Esophagus mucosa (tissue), 1 donor: ENCODE measurements at regions not wholly inside any gene's neighbourhood (a gene's known extent, or its start where the extent isn't known, plus 50 kb on each side); places are given as distances from the start of the nearest gene placed in this dataset.

Experiments used
- ATAC-seq: fragments of 200-7000 bp; cut with Tn5 transposase; one replicate; pipeline ENCODE4 v1.9.1; 2020
- donor health status: DM: yes; HTN: yes; CAD: no.

DNA sequence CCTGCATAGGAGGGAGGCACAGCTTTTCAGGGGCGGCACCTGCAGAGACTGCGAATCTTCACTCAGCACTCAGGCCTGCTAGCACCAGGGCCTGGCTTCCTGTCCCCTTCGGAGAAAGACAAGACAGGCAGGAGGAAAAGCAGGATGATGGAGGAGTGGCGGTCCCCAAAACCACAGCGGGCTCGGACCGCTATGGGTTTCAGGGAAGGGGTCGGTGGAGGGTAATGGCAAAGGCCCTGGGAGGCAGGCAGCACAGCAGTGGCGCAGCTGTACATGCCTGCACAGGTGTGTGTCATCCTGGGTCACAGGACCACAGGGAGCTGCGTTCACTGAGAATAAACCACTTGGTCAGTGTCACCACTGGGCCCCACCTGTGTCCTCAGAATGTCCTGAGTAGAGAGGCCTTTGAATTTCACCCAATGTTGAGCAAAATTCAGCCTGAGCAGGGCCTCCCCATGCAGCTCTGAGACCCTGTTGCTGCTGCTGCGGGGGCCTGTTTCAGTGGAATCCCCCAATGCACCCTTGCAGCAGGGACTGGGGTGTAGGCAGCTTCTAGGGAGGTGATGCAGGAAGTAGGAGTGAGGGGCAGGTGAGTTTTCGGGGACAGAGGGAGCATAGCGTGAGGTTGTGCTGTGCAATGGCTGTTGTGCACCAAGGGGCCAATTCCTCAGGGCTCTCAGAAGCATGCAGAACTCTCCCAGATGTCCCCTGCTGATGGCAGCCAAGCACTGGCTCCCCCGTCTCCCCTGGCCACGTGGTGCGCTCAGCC is 90.6 kb upstream of the PPP2R2D start:
- ATAC-seq: no peak

DNA sequence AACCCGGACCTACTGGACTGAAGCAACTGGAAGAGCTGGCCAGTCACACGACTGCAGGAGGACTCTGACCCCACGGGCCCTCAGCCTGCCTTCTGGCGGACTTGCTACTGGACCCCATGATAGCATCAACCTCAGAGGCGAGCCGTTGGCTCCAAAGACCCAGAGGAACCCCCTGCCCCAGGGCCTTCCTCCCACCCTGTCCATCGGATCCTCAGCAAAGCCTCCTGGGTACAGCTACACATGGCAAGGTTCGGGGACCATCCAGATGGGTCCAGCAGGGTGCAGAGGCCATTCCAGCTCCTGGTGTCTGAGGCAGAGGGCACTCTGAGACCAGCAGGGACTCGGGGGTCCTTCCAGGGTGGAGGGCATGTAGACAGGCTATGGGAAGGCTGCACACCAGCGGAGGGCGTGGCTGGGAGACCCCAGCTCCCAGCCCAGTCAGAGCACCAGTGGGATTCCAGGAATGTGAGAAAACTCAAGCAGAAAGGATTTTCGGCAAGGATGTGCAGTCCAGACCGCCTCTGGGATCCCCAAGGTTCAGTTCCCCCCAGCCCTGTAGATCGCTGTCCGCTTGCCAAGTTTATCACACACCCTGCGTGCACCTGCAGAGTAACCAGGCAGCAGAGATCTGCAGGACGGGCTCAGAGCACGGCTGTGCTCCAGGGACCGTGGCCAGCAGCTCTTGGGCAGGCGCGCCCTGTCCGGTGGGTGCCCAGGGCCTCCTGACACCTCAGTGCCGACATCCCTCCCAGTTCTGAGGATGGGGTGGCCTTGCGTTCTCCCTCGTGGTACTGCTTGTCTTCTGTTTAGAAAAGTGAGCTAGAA is 89.8 kb upstream of the PPP2R2D start:
- no peak for ATAC-seq

DNA sequence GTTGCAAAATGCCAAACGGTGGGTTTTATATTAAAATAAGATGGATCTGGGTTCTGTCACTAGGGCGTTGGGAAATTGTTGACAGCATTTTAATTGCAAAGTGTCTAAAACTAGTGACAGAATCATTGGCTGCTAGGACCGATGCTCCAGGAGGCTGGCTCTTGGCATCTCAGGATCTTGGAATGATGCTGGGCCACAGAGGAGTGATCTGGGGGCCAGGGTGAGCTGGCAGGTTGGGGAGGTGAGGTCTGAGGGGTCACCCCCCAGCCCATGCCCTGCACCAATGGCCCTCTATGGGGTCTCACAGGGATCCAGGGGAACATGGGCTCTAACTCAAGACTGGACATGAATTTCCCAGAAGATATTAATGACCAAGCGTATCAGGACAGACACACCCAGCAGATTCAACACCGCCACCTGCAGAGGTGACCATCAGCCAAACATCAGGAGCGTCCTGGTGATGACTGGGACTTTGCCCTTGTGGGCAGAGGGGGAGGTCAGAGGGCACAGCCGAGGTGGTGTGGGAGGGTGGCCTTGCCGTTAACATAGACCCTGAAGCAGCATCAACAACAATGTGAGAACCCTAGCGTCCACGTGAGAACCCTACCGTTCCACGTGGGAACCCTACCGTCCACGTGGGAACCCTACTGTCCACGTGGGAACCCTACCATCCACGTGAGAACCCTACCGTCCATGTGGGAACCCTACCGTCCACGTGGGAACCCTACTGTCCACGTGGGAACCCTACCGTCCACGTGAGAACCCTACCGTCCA is 89.0 kb upstream of the PPP2R2D start:
- no peak for ATAC-seq

DNA sequence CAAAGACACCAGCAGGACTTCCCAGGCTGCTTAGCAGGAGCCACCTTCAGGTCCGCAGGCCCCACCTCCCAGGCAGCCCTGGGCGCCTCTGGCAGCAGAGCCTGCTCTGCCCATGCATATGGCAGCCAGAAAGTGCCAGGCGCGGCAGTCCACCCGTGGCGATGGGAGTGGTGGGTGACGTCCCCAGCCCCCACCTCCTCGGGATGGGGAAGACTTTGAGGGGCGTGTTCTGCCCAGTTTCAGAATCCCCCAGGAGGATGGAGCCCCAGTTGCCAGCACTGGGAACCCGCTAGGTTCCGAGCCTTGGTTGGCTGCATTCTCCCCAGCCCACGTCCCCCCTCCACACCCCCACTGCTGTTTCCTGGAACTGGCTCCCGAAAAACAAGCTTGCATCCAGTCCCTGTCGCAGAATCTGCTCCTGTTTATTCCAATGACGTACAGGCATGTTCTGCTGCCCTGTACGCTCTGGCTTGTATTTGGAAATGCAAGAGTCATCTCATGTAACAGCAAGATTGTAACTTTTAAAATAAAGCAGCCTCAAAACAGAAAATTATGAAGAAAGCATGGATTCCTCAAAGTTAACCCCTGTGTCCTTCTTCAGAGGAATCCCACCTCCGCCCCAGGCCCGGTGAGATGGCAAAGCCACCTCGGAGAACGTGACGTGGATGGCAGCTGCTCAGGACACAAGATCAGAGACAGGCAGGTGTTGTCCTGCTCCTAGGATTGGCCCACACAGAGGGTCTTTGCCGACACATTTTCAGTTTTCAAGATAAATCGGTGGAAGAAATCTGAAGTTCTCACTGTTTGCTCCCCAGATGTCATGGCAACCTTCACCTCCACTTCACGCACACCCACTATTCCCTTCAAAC is 87.8 kb upstream of the PPP2R2D start:
- ATAC-seq: no peak

DNA sequence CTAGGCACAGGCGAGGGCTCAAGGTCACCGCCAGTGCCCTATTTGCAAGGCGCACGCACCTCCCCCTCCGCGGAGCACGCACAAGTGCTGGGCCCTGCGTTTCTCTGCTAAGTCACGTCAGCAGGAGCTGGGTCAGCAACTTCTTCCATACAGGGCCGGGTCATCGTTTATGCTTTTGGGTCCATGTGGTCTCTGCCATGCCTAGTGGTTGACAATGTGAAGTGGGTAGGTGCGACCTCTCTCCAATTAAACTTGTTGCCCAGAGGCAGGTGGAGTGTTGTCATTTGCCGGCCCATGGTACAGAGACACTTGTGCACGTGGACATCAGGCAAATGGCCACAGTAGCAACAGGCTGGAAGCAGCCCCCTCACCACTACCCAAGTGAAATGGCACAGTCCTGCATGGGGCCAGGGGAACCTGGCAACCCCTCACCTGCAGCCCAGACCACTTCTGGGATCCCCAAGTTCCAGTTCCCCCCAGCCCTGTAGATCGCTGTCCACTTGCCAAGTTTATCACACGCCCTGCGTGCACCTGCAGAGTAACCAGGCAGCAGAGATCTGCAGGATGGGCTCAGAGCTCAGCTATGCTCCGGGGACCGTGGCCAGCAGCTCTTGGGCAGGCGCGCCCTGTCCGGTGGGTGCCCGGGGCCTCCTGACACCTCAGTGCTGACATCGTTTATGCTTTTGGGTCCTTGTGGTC is 86.1 kb upstream of the PPP2R2D start:
- no peak for ATAC-seq

- ATAC-seq: no peak
Measured at GRCh38 chr10:131815266-131816156, 85.3 kb upstream of the PPP2R2D start.

GRCh38 chr10:131816157-131816775 is 84.5 kb upstream of the PPP2R2D start:
- no peak for ATAC-seq

DNA sequence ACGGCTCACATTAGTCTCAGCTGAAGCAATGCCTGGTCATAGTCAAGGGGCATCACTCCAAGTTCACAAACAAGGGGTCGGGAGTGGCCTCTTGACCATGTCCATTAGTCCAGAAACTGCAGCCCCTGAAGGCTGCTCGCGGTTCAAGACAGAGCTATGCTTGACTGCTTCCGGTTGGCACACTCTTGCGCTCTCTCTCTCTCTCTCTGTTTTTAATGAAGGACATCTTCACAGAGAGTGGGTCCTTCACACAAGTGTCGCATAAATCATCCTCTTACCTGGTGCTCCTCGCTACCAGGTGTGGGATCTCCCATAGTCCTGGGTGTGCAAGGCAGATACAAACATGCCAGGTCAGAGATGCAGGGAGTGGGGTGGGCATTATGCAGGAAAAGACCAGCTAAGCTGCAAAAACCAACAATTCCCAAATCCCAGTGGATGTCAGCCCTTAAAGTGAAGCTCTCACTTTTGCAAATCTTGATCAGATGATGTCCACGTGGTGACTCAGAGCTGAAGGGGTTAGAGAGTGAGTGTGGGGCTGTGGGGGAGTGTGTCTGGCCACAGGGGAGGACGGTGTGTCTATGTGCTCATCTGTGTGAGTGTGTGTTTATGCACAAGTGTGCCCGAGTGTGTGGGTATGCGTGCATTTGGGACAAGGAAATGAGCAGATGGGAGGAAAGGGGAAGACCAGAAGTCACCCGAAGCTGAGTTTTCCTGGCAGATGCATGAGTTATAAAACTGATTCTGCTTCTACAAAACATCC is 83.7 kb upstream of the PPP2R2D start:
- ATAC-seq: no peak

DNA sequence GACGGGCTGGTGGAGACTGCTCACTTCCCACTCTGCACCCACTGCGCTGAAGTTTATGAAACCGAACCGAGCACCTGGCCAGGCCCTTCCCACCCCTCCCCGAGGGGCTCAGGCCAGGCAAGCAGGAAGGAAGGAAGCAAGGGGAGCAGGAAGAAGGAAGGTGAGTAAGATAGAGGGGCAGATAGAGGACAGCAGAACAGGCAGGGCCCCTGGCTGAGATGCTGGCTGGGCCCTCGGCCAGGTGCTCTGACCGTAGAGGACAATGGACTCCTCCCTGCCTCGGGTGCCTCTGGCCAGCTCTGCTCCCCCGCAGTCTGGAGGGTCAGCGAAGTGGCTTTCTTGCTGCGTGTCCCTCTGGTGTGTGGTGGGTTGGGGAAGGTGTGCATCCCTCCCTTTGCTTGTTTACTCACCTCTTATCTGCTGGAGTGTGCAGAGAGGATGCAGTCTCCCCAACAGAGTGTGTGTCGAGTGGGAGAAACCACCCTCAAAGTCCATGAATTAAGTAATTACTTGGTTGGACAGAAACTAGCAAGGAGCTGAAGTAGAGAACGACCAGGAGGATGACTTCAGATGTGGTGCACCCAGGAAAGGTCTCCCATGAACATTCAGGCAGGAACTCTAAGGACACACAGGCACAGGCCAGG is 82.8 kb upstream of the PPP2R2D start:
- no peak for ATAC-seq

- no peak for ATAC-seq
Measured at GRCh38 chr10:131818510-131819234, 82.1 kb upstream of the PPP2R2D start.

DNA sequence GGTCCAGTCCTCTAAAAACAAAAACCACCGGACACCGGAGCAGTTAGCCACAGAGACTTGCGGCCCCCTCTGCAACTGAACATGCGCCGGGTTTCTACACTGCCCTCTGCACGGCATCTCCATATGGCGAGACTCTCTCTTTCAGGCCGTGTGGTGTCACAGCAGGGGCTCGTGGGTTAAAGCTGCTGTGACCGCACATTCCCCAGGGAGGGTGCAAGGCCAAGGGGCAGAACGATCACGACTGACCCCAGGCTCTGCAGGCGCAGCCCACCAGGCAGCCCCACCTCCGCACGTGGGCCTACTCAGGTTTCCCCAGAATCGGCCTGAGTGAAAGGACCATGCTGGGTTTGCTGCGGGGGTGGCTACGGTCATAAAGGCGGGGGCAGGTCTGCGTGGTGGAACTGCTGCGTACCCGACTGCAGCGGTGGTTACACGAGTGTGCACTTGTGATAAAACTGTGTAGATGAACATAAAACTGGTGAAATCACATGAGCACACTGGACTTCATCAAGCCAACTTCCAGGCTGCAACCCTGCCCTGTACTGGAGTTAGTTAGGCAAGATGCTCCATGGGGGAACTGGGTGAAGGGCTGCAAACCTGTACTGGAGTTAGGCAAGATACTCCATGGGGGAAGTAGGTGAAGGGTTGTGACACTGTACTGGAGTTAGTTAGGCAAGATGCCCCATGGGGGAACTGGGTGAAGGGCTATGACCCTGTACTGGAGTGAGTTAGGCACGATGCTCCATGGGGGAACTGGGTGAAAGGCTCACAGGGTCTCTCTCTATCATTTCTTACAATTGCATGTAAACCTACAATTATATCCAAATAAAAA is 81.4 kb upstream of the PPP2R2D start:
- ATAC-seq: no peak

- no peak for ATAC-seq
Measured at GRCh38 chr10:131820626-131821025, 80.2 kb upstream of the PPP2R2D start.

GRCh38 chr10:131821378-131822012 is 79.3 kb upstream of the PPP2R2D start:
- ATAC-seq: no peak

GRCh38 chr10:131822013-131822691 is 78.7 kb upstream of the PPP2R2D start:
- ATAC-seq: no peak

DNA sequence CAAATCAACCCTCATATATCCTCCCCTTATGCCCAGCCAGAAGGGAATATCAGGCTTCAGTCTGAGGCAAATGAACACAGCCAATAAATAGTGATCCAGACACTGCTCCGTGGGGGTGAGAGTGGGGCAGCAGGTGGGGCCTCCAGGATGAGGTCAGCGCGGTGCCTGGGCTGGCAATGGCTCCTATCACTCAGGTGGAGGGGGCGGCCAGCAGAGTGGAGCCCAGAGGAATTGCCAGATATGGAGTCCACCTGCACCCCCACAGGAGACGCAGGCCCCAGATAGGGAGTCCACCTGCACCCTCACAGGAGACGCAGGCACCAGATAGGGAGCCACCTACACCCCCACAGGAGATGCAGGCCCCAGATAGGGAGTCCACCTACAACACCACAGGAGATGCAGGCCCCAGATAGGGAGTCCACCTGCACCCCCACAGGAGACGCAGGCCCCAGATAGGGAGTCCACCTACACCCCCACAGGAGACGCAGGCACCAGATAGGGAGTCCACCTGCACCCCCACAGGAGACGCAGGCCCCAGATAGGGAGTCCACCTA is 78.0 kb upstream of the PPP2R2D start:
- ATAC-seq: no peak
